HCT116 (cell line): ENCODE measurements at regions not wholly inside any gene's neighbourhood (a gene's known extent, or its start where the extent isn't known, plus 50 kb on each side); places are given as distances from the start of the nearest gene placed in this dataset.

Experiments used
- ATAC-seq: fragments of 200-7000 bp; cut with Tn5 transposase; 2 replicates; pipeline ENCODE4 v1.9.1; 2020; ENCODE audit warnings: mild to moderate bottlenecking, moderate library complexity
- BruUV-seq: library from RNA; stranded (reverse); fragments of 400-500 nt; replicated peaks from 2 replicates; lab custom pipeline; 2021; lab: Mats Ljungman, UMichigan
- CTCF ChIA-PET: fragments of 300-600 bp; sonication (Branson Sonifier 250); formaldehyde crosslinking; loops from one replicate; lab custom pipeline; 2021; ENCODE audit warnings: antibody characterized with exemption; lab: Charles Lee
- POLR2A ChIA-PET: fragments of 300-600, 350-600 bp; sonication (Branson Sonifier 250); formaldehyde crosslinking; loops from one replicate; lab custom pipeline; 2021; ENCODE audit warnings: antibody characterized with exemption; lab: Charles Lee
- RAD21 ChIA-PET, 2 experiments: fragments of 300-600 bp; sonication (Branson Sonifier 250); formaldehyde crosslinking; loops; one replicate each; lab custom pipeline; 2023; ENCODE audit warnings: low total read pairs in 2 of 2; ENCODE audit not compliant: uncharacterized antibody in 2 of 2, unreplicated experiment in 2 of 2, low non-redundant PET in 1 of 2; lab: Charles Lee
- DNase-seq: peaks from one replicate; pipeline ENCODE4 v3.0.0-alpha.2; 2010; ENCODE audit warnings: low read depth, low spot score
- H2AFZ ChIP-seq: fragments of 200-600 bp; shearing (Covaris generic), sonication (generic); 2 replicates; pipeline ENCODE4 v1.6.1; 2017; ENCODE audit warnings: low read depth, mixed run types, mixed read lengths, antibody characterized with exemption, low read length; ENCODE audit not compliant: poor library complexity, severe bottlenecking
- H3K27ac ChIP-seq: 2 replicates; pipeline ENCODE4 v1.5.1; 2012; ENCODE audit warnings: low read depth, low read length
- H3K27me3 ChIP-seq: fragments of 200-600 bp; sonication (generic); 2 replicates; pipeline ENCODE4 v1.6.1; 2016; ENCODE audit warnings: mixed run types, low read length, mixed read lengths; ENCODE audit not compliant: insufficient read depth
- H3K36me3 ChIP-seq, 2 experiments: fragments of 200-500 bp in 1 of 2; fragments of 200-600 bp in 1 of 2; sonication (Bioruptor generic) in 1 of 2; sonication (generic) in 1 of 2; 2 replicates each; pipeline versions ENCODE4 v1.5.1 to v1.6.1; 2014 to 2016; ENCODE audit warnings: low read length in 2 of 2, inconsistent platforms in 1 of 2, mixed read lengths in 1 of 2, mixed run types in 1 of 2; ENCODE audit not compliant: insufficient read depth in 2 of 2, control insufficient read depth in 1 of 2
- H3K4me1 ChIP-seq, 2 experiments: fragments of 200-600 bp in 1 of 2; sonication (generic) in 1 of 2; 2 replicates each; pipeline versions ENCODE4 v1.5.1 to v1.6.1; 2012 to 2017; ENCODE audit warnings: low read length in 2 of 2, inconsistent platforms in 1 of 2, mild to moderate bottlenecking in 1 of 2, mixed read lengths in 1 of 2, mixed run types in 1 of 2, moderate library complexity in 1 of 2; ENCODE audit not compliant: insufficient read depth in 2 of 2, control insufficient read depth in 1 of 2
- H3K4me2 ChIP-seq: fragments of 200-600 bp; sonication (generic); 2 replicates; pipeline ENCODE4 v1.6.1; 2017; ENCODE audit warnings: mixed run types, low read length, mixed read lengths
- H3K4me3 ChIP-seq, 2 experiments: fragments of 200-600 bp in 1 of 2; sonication (generic) in 1 of 2; replicated peaks in 1 of 2; 2 replicates each; pipeline ENCODE4 v1.5.1; 2011 to 2016; ENCODE audit warnings: low read length in 2 of 2, control low read depth in 1 of 2, low read depth in 1 of 2, mild to moderate bottlenecking in 1 of 2, mixed read lengths in 1 of 2, mixed run types in 1 of 2
- H3K79me2 ChIP-seq: fragments of 200-600 bp; sonication (generic); 2 replicates; pipeline ENCODE4 v1.6.1; 2017; ENCODE audit warnings: mild to moderate bottlenecking, mixed run types, low read length, moderate library complexity, mixed read lengths; ENCODE audit not compliant: insufficient read depth
- H3K9ac ChIP-seq: fragments of 200-600 bp; sonication (generic); 2 replicates; pipeline ENCODE4 v1.6.1; 2016; ENCODE audit warnings: low read length, mixed read lengths
- H3K9me2 ChIP-seq: fragments of 200-600 bp; sonication (generic), shearing (Covaris generic); 2 replicates; pipeline ENCODE4 v1.6.1; 2017; ENCODE audit warnings: mixed run types, mild to moderate bottlenecking, moderate library complexity; ENCODE audit not compliant: insufficient read depth
- H3K9me3 ChIP-seq, 2 experiments: fragments of 200-500 bp in 1 of 2; fragments of 200-600 bp in 1 of 2; sonication (Bioruptor generic) in 1 of 2; sonication (generic) in 1 of 2; 2 replicates each; pipeline ENCODE4 v1.6.1; 2014 to 2017; ENCODE audit warnings: low read length in 2 of 2, mixed read lengths in 2 of 2, inconsistent platforms in 1 of 2, low read depth in 1 of 2, mild to moderate bottlenecking in 1 of 2, mixed run types in 1 of 2, moderate library complexity in 1 of 2; ENCODE audit not compliant: control insufficient read depth in 1 of 2, insufficient read depth in 1 of 2
- H4K20me1 ChIP-seq: fragments of 200-600 bp; sonication (generic), shearing (Covaris generic); 2 replicates; pipeline ENCODE4 v1.6.1; 2017; ENCODE audit warnings: mixed run types, mild to moderate bottlenecking, moderate library complexity; ENCODE audit not compliant: insufficient read depth
- ATF3 ChIP-seq: IDR thresholded peaks from 2 replicates; pipeline ENCODE4 v1.6.1; 2012
- CBX3 ChIP-seq: IDR thresholded peaks from 2 replicates; pipeline ENCODE4 v1.6.1; 2012; ENCODE audit warnings: low read depth
- ELF1 ChIP-seq: IDR thresholded peaks from 2 replicates; pipeline ENCODE4 v1.6.1; 2012; ENCODE audit warnings: low read depth, borderline replicate concordance
- EZH2 ChIP-seq: fragments of 200-600 bp; sonication (generic); IDR thresholded peaks from 2 replicates; pipeline ENCODE4 v1.6.1; 2017; ENCODE audit warnings: antibody characterized with exemption, mixed run types
- EZH2phosphoT487 ChIP-seq: fragments of 200-600 bp; IDR thresholded peaks from 2 replicates; pipeline ENCODE4 v1.6.1; 2018; ENCODE audit warnings: antibody characterized with exemption, borderline replicate concordance
- FOSL1 ChIP-seq: IDR thresholded peaks from 2 replicates; pipeline ENCODE4 v1.6.1; 2012; ENCODE audit warnings: low read depth
- JUND ChIP-seq: IDR thresholded peaks from 2 replicates; pipeline ENCODE4 v1.6.1; 2012
- RAD21 ChIP-seq: IDR thresholded peaks from 2 replicates; pipeline ENCODE4 v1.6.1; 2012; ENCODE audit warnings: low read depth, mild to moderate bottlenecking
- SP1 ChIP-seq: IDR thresholded peaks from 2 replicates; pipeline ENCODE4 v1.6.1; 2012; ENCODE audit warnings: low read depth
- SRF ChIP-seq: IDR thresholded peaks from 2 replicates; pipeline ENCODE4 v1.6.1; 2012; ENCODE audit warnings: low read depth
- TCF7L2 ChIP-seq: IDR thresholded peaks from 2 replicates; pipeline ENCODE4 v1.7.0; 2011; ENCODE audit warnings: borderline replicate concordance, inconsistent platforms; ENCODE audit not compliant: insufficient read depth, insufficient read length; ENCODE audit errors: extremely low read depth
- YY1 ChIP-seq: IDR thresholded peaks from 2 replicates; pipeline ENCODE4 v1.6.1; 2011; ENCODE audit warnings: low read length, low read depth, moderate library complexity, mild to moderate bottlenecking; ENCODE audit not compliant: insufficient replicate concordance; ENCODE audit errors: extremely low read depth
- ZFX ChIP-seq: fragments of 450-650 bp; IDR thresholded peaks from 2 replicates; pipeline ENCODE4 v1.6.1; 2017
- ZNF274 ChIP-seq: fragments of 200-500 bp; sonication (Bioruptor generic); IDR thresholded peaks from 2 replicates; pipeline ENCODE4 v1.6.1; 2014; ENCODE audit warnings: mild to moderate bottlenecking, low read depth, low read length, inconsistent platforms
- intact Hi-C: fragments of 100-400 bp; cut with micrococcal nuclease; formaldehyde crosslinking; loops from 2 replicates; pipeline ENCODE4 v1.10.0; 2022

- POLR2A ChIA-PET = no interaction called here
- H3K4me2 ChIP-seq = no peak overlapping the region
Measured at GRCh38 chr3:174413062-174413912, 445.8 kb upstream of the NAALADL2 start.

GRCh38 chr3:174414902-174415301 is 444.2 kb upstream of the NAALADL2 start:
- H3K9ac ChIP-seq = no peak overlapping the region
- intact Hi-C loops = no loop called here
- no peak for TF ChIP-seq ZFX
- TF ChIP-seq EZH2phosphoT487 = no peak
- H3K27me3 ChIP-seq = no peaks in the 10 kb centered on the region
- DNase-seq (no peak), ATAC-seq (no peak)
- H3K9me3 ChIP-seq = no peaks in the 10 kb centered on the region
- H3K79me2 ChIP-seq = no peaks in the 10 kb centered on the region
- RAD21 ChIA-PET = no interaction called here
- CTCF ChIA-PET = no interaction called here
- H3K36me3 ChIP-seq = no peaks in the 10 kb centered on the region
- H3K4me3 ChIP-seq = no peak overlapping the region
- POLR2A ChIA-PET = no interaction called here
- H3K27ac ChIP-seq = no peak overlapping the region
- no peaks in the 10 kb centered on the region for H4K20me1 ChIP-seq
- no peak overlapping the region for H2AFZ ChIP-seq
- no TSS peak for BruUV-seq
- H3K9me2 ChIP-seq = no peaks in the 10 kb centered on the region
- no peak overlapping the region for H3K4me2 ChIP-seq
- no peaks in the 10 kb centered on the region for H3K4me1 ChIP-seq

More at GRCh38 chr3:174413062-174413912, 445.8 kb upstream of the NAALADL2 start:
- ATAC-seq = no peak
- Histone ChIP-seq H3K9ac (no peak overlapping the region), H2AFZ (peak overlapping the region; percentile 62), H3K27ac (no peak overlapping the region), H3K4me3 (no peak overlapping the region), H3K79me2 (no peaks in the 10 kb centered on the region), H3K9me2 (no peaks in the 10 kb centered on the region), H4K20me1 (no peaks in the 10 kb centered on the region), H3K9me3 (no peaks in the 10 kb centered on the region), H3K4me1 (no peaks in the 10 kb centered on the region), H3K36me3 (no peaks in the 10 kb centered on the region), H3K27me3 (no peaks in the 10 kb centered on the region)
- RAD21 ChIA-PET = no interaction called here
- BruUV-seq = no TSS peak
- CTCF ChIA-PET = no interaction called here
- TF ChIP-seq ZNF274 (no peak), RAD21 (no peak), FOSL1 (no peak), SRF (no peak), YY1 (no peak), TCF7L2 (no peak), EZH2 (no peak), SP1 (no peak), EZH2phosphoT487 (no peak), JUND (no peak), CBX3 (no peak), ATF3 (no peak), ELF1 (no peak)
- no peak for DNase-seq
- intact Hi-C loops = no loop called here
